Upper lobe of right lung (tissue), 1 donor: ENCODE measurements at regions not wholly inside any gene's neighbourhood (a gene's known extent, or its start where the extent isn't known, plus 50 kb on each side); places are given as distances from the start of the nearest gene placed in this dataset.

ENCODE experiments used
- ATAC-seq: fragments of 200-7000 bp; cut with Tn5 transposase; one replicate; pipeline ENCODE4 v1.9.1; 2020; ENCODE audit warnings: mild to moderate bottlenecking, moderate library complexity
- DNase-seq: peaks from one replicate; pipeline ENCODE4 v3.0.0-alpha.2; 2020
- H3K27ac ChIP-seq: fragments of 200-600 bp; one replicate; pipeline ENCODE4 v1.8.0; 2022
- H3K27me3 ChIP-seq: fragments of 200-600 bp; one replicate; pipeline ENCODE4 v1.8.0; 2022; ENCODE audit warnings: mild to moderate bottlenecking
- H3K36me3 ChIP-seq: fragments of 200-600 bp; one replicate; pipeline ENCODE4 v1.8.0; 2022
- H3K4me1 ChIP-seq: fragments of 200-600 bp; one replicate; pipeline ENCODE4 v1.8.0; 2022
- H3K4me3 ChIP-seq: fragments of 200-600 bp; one replicate; pipeline ENCODE4 v1.8.0; 2022; ENCODE audit warnings: mild to moderate bottlenecking
- H3K9me3 ChIP-seq: fragments of 200-600 bp; one replicate; pipeline ENCODE4 v1.8.0; 2022
- CTCF ChIP-seq: fragments of 200-600 bp; IDR thresholded peaks from one replicate; pipeline ENCODE4 v1.8.0; 2022; ENCODE audit warnings: antibody characterized with exemption
- intact Hi-C: fragments of 100-400 bp; cut with DNase I; formaldehyde crosslinking; loops from one replicate; pipeline ENCODE4 v1.11.0; 2022
- donor health status: DM: no; HTN: yes; CAD: no; lungs with severe emphysema.

DNA sequence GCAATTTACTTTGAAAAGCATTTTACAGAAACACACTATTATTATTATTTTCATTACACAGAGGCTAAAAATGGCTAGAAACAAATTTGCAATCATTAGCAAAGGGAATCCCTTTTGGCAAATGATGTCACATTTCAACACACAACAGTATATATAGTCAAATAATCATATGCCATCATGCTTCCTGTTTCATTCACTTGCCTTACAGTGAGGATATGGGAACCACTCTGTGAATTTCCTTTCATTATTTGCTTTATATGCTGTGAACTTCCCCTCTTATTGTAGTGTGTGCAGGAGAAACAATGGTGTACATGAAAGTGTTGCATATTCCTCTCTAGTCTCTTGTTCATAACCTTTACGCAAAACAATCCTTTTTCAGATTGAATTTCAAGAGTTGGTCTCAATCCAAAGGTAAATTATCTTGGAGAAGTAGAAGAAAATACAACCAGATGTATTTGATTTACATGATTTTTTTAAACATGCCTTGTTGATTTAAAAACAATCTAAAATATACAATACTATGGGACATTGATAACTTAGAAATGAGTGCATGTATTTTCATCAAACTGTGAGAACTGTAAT lies 657.3 kb downstream of the EFNB2 start:
- Histone ChIP-seq H3K27me3 (no peaks in the 10 kb centered on the region), H3K27ac (no peak overlapping the region), H3K9me3 (no peaks in the 10 kb centered on the region), H3K36me3 (no peaks in the 10 kb centered on the region), H3K4me3 (no peak overlapping the region), H3K4me1 (no peaks in the 10 kb centered on the region)
- ATAC-seq (no peak), DNase-seq (no peak)
- TF ChIP-seq CTCF: no peak
- intact Hi-C loops: no loop called here

- Histone ChIP-seq H3K9me3 (no peaks in the 10 kb centered on the region), H3K4me3 (no peak overlapping the region), H3K4me1 (no peaks in the 10 kb centered on the region), H3K27me3 (no peaks in the 10 kb centered on the region), H3K36me3 (no peaks in the 10 kb centered on the region), H3K27ac (no peak overlapping the region)
- ATAC-seq (no peak), DNase-seq (no peak)
- no peak for TF ChIP-seq CTCF
- intact Hi-C loops: no loop called here
Observed at GRCh38 chr13:105874814-105875213, 660.6 kb downstream of the EFNB2 start.

DNA sequence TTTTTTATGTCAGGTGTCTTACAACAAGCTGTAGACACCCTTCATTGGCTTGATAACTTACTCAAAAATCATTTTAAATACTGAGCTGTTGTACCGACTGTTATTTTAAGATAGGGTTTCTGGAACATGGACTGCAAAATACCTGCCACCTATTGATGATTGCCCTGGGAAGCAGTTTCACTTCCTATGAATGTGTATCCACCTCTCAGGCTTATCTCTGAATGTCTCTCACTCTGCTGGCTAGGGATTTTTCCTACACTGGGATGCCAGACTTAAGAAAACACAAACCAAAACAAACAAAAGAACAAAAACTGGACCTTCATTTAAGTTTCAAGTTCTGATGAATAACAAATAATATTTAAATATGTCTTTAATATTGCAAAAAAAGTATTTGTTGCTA lies 663.7 kb downstream of the EFNB2 start:
- DNase-seq: no peak
- Histone ChIP-seq H3K36me3 (no peaks in the 10 kb centered on the region), H3K27ac (no peak overlapping the region), H3K4me3 (no peak overlapping the region), H3K27me3 (no peaks in the 10 kb centered on the region), H3K9me3 (no peaks in the 10 kb centered on the region), H3K4me1 (no peaks in the 10 kb centered on the region)
- no peak for ATAC-seq
- no peak for TF ChIP-seq CTCF
- intact Hi-C loops: no loop called here

GRCh38 chr13:105871326-105871725 lies 664.1 kb downstream of the EFNB2 start:
- Histone ChIP-seq H3K27me3 (no peaks in the 10 kb centered on the region), H3K36me3 (no peaks in the 10 kb centered on the region), H3K9me3 (no peaks in the 10 kb centered on the region), H3K4me3 (no peak overlapping the region), H3K4me1 (no peaks in the 10 kb centered on the region), H3K27ac (no peak overlapping the region)
- intact Hi-C loops: no loop called here
- no peak for ATAC-seq
- no peak for TF ChIP-seq CTCF
- DNase-seq: no peak

GRCh38 chr13:105863300-105863920 lies 672.1 kb downstream of the EFNB2 start:
- H3K9me3 ChIP-seq: no peaks in the 10 kb centered on the region

More at GRCh38 chr13:105863300-105863920, 672.1 kb downstream of the EFNB2 start:
- intact Hi-C loops: no loop called here
- Histone ChIP-seq H3K27ac (no peak overlapping the region), H3K4me1 (no peaks in the 10 kb centered on the region), H3K27me3 (no peaks in the 10 kb centered on the region), H3K36me3 (no peaks in the 10 kb centered on the region), H3K4me3 (no peak overlapping the region)
- TF ChIP-seq CTCF: no peak
- DNase-seq (no peak), ATAC-seq (no peak)
